22Rv1 (cell line): ENCODE measurements at regions not wholly inside any gene's neighbourhood (a gene's known extent, or its start where the extent isn't known, plus 50 kb on each side); places are given as distances from the start of the nearest gene placed in this dataset.

ENCODE experiments used
- ZFX ChIP-seq: fragments of 450-650 bp; IDR thresholded peaks from 2 replicates; pipeline ENCODE4 v1.6.1; 2017; ENCODE audit warnings: antibody characterized with exemption, borderline replicate concordance
- TF ChIP-seq, protein P1 (sequence below): fragments of 450-650 bp; IDR thresholded peaks from 2 replicates; pipeline ENCODE4 v1.5.1; 2017; ENCODE audit warnings: mild to moderate bottlenecking

- TF ChIP-seq, protein P1, sequence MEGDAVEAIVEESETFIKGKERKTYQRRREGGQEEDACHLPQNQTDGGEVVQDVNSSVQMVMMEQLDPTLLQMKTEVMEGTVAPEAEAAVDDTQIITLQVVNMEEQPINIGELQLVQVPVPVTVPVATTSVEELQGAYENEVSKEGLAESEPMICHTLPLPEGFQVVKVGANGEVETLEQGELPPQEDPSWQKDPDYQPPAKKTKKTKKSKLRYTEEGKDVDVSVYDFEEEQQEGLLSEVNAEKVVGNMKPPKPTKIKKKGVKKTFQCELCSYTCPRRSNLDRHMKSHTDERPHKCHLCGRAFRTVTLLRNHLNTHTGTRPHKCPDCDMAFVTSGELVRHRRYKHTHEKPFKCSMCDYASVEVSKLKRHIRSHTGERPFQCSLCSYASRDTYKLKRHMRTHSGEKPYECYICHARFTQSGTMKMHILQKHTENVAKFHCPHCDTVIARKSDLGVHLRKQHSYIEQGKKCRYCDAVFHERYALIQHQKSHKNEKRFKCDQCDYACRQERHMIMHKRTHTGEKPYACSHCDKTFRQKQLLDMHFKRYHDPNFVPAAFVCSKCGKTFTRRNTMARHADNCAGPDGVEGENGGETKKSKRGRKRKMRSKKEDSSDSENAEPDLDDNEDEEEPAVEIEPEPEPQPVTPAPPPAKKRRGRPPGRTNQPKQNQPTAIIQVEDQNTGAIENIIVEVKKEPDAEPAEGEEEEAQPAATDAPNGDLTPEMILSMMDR, result no peak
- TF ChIP-seq ZFX, result no peak
Observed at GRCh38 chr1:17932164-17932563, 175.4 kb upstream of the IGSF21 start.
